Stimulated activated CD4-positive, alpha-beta T cell treated with anti-CD3 and anti-CD28 coated beads, Interleukin-4, amount 100 ng/mL, for 4 hours (primary cell): ENCODE measurements at regions not wholly inside any gene's neighbourhood (a gene's known extent, or its start where the extent isn't known, plus 50 kb on each side); places are given as distances from the start of the nearest gene placed in this dataset.

Source experiments
- DNase-seq, 2 experiments: peaks; one replicate each; pipeline ENCODE4 v3.0.0-alpha.2; 2020

- no peak for DNase-seq
Observed at GRCh38 chrX:44470816-44471215, 71.8 kb downstream of the FUNDC1 start.

DNA sequence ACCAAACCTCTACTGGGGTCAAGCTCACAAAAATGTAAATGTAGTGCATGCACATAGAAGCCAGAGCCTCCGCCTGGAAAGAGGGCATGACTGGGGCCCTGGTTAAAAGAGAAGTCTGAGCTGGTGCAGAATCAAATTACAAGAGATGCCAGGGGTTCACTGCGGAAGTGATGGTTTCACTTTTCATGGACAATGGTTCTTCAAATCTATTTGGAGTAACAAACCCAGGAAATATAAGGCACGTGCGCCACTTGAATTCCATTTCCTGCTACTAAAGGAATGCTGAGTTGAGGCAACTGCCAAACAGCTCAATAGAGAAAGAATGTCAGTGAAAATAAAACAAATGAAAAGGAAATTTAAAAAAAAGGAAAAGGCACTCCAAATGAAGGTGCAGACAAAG is 79.8 kb downstream of the FUNDC1 start:
- DNase-seq: no peak

- DNase-seq: no peak
Observed at GRCh38 chrX:44459501-44459900, 83.2 kb downstream of the FUNDC1 start.

DNA sequence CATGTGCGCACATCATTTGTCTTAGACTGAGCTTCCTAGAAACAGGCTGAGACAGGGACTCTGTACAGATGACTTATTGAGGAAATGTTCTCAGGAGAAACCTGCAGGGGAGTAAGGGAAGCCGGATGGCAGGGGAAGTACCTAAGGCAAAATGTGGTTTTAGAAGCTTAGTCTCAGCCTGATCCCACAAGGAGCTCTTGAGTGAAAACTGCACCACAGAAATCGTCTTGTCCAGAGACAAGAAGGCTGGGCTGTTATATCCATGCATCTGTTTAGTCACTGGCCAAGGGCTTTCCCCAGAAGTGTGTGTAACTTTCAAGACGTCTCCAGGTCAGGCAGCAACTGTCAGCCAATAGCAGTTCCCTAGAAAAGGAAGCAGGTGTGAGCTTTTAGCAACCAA is 86.0 kb downstream of the FUNDC1 start:
- no peak for DNase-seq

GRCh38 chrX:44451056-44451455 is 91.6 kb downstream of the FUNDC1 start:
- DNase-seq: no peak

- DNase-seq: no peak
Observed at GRCh38 chrX:44447214-44447613, 95.4 kb downstream of the FUNDC1 start.

DNA sequence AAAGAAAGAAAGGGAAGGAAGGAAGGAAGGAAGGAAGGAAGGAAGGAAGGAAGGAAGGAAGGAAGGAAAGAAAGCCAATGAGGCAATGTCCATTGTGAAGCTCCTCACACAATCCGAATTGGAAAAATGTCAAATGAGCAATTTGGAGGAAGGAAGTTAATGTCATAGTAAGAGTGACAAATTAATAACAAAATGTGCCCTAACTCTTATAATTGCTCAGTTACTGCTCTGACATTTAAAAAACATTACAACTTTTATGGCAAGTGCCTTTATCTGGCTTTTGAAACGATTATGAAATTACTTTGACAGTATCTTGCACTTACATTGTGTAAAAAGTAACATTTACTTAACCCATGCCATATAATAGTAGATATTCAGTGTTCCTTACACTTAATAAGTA is 96.5 kb upstream of the EFHC2 start:
- no peak for DNase-seq

- no peak for DNase-seq
Observed at GRCh38 chrX:44439242-44439794, 95.8 kb upstream of the EFHC2 start.

DNA sequence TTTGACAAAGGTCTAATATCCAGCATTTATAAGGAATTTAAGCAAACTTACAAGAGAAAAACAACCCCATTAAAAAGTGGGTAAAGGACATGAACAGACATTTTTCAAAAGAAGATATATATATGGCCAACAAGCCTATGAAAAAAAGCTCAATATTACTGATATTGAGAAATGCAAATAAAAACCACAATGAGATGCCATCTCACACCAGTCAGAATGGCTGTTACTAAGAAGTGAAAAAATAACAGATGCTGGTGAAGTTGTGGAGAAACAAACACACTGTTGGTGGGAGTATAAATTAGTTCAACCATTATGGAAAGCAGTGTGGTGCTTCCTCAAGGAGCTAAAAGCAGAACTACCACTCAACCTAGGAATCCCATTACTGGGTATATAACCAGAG is 91.6 kb upstream of the EFHC2 start:
- no peak for DNase-seq

- DNase-seq: no peak
Observed at GRCh38 chrX:44433556-44433955, 90.1 kb upstream of the EFHC2 start.

DNA sequence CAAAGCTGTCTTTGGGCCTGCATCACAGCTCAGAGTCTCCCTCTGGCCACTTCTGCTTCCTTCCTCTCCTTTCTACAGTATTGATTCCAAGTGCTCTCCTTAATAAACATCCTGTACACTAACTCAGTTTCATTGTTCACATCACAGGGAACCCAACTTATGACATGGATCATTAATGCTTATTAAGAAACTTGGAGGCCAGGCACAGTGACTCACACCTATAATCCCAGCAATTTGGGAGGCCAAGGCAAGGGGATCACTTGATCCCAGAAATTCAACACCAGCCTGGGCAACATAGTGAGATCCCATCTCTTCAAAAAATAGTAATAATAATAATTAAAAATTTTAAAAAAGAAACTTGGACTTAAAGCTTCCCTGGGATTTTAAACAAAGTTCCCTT is 89.2 kb upstream of the EFHC2 start:
- no peak for DNase-seq

DNA sequence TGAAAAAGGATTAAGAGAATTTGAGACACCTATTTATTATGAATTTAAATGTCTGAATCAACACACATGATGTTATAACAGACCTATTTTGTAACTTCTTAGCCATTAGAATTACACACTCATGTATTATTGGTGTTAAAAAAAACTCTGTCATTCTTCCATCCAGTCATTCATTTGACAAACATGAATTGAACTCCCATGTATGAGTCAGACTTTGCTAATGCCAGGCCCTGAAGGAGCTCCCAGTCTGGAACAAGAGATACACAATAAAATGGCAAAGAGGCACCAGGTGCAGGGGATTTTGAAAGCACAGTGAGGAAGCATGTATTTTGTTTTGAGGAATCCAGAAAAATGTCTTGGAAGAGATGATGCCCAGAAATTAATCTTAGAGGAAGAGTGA is 87.7 kb upstream of the EFHC2 start:
- no peak for DNase-seq

DNA sequence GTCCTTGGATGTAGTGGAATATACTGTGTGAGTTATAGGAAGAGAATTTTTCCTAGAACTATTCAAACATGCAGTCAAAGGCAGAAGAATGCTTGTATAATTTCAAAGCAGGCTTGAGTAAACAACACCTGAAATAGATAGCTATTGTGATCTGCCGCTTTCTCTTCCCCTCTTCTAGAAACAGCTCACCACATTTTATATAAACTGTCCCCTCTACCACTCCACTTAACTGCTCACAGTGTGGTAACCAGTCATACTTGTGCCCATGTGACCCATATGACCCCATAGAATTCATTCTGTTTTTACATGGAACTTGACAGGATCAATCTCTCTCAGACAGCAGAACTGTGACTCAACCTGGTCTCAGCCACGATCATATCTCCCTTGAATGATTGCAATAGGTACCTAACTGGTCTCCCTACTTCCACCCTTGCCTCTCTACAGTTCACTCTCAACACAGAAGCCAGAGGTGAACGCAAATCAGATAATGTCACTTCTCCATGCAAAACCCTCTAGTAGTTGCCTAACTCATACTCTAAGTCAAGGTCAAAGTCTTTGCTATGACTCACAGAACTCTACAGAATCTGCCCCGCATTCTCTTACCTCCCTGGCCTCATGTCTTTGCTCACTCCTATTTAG is 85.6 kb upstream of the EFHC2 start:
- no peak for DNase-seq

DNA sequence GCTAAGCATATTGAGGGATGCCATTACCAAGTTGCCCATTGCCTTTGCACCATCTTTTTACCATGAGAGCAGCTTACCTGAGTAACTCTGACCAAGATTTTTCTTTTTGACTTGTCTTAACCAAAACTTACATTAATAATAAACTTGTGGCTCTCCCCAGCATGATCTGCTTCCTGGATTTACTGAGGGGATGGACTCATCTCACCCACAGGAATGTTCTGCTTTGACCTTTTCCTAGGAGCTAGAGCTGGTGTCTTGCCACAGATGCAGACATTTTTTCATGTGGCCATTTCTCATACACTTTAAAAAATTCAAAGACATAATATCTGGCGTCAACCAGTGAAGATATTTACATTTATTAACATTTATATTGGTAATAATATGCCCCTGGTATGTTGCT is 79.2 kb upstream of the EFHC2 start:
- no peak for DNase-seq

DNA sequence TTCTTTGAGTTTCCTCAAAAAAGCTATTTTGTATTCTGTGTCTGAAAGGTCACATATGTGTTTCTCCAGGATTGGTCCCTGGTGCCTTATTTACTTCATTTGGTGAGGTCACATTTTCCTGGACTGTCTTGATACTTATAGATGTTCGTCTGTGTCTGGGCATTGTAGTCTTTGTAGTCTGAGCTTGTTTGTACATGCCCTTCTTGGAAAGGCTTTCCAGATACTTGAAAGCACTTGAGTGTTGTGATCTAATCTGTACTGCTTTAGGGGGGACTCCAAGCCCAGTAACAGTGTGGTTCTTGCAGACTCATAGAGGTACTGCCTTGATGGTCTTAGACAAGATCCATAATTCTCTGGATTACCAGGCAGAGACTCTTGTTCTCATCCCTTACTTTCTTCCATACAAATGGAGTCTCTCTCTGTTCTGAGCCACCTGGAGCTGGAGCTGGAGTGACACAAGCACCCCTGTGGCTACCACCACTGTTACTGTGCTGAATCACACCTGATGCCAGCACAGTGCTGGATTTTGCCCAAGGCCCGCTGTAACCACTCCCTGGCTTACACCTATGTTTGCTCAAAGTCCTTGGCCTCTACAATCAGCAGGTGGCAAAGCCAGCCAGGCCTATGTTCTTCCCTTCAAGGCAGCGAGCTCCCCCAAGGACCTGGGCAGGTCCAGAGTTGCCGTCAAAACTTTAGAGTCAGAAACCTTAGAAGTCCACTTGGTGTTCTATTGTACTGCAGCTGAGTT is 72.3 kb upstream of the EFHC2 start:
- DNase-seq: no peak

- DNase-seq: no peak
Observed at GRCh38 chrX:44401151-44401550, 57.7 kb upstream of the EFHC2 start.

DNA sequence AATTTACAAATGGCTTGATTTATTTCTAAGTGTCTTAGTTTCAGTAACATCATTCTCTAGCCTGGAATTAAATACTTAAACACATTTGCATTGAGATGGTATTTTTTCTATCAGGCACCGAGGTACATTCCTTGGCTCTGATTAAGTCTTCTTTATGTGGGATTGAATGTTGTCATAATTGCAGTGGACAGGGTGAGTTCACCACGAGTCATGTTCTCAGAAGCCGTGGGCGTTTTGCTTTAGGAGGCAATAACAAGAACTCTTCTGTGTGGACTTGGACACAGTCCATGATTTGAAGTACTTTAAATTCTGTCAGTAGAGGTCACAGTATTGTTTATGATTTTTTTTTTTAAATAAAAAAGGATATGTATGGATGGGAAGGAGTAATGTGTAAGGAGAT is 57.1 kb upstream of the EFHC2 start:
- peak; percentile 1 to 34 for DNase-seq

DNA sequence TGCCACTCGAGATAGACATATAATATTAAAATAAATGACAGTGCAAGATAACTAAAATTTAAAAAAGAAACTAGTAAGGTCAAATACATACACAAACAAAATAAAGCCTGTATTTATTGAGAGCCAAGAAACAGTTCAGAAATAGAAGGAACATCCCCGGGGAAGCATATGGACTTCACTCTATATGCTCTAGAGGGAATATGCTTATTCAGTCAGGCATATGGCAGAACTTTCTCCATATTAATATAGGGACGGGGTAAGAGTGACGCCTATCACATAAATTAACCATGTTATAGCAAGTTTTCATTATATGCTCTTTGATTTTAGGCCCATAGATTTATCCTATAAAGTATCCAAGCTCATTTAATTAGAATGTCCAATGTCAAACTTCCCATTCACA is 56.7 kb upstream of the EFHC2 start:
- DNase-seq: no peak
